HepG2 (cell line): ENCODE measurements at regions not wholly inside any gene's neighbourhood (a gene's known extent, or its start where the extent isn't known, plus 50 kb on each side); places are given as distances from the start of the nearest gene placed in this dataset.

Experiments
- FOXA1 ChIP-seq, 2 experiments: fragments of 450-650 bp in 1 of 2; sonication (generic) in 1 of 2; formaldehyde crosslinking in 1 of 2; IDR thresholded peaks; 2 replicates each; pipeline versions ENCODE4 v1.4.0 to v1.6.1; 2016 to 2020; ENCODE audit warnings: missing genetic modification reagents in 1 of 2
- FOXK1 ChIP-seq: sonication (generic); formaldehyde crosslinking; IDR thresholded peaks from 2 replicates; pipeline ENCODE4 v1.4.0; 2020; ENCODE audit warnings: low read depth, missing genetic modification reagents, borderline replicate concordance
- SIX4 ChIP-seq: sonication (generic); formaldehyde crosslinking; IDR thresholded peaks from 2 replicates; pipeline ENCODE4 v1.4.0; 2020; ENCODE audit warnings: missing genetic modification reagents
- ZBTB21 ChIP-seq: sonication (generic); formaldehyde crosslinking; IDR thresholded peaks from 2 replicates; pipeline ENCODE4 v1.4.0; 2020; ENCODE audit warnings: missing genetic modification reagents
- TF ChIP-seq, protein P1 (sequence below): sonication (generic); formaldehyde crosslinking; IDR thresholded peaks from 2 replicates; pipeline ENCODE4 v1.4.0; 2020; ENCODE audit warnings: mild to moderate bottlenecking, missing genetic modification reagents
- TF ChIP-seq, protein P2 (sequence below): sonication (generic); formaldehyde crosslinking; IDR thresholded peaks from 2 replicates; pipeline ENCODE4 v1.5.1; 2020; ENCODE audit warnings: missing genetic modification reagents, mild to moderate bottlenecking, borderline replicate concordance

DNA sequence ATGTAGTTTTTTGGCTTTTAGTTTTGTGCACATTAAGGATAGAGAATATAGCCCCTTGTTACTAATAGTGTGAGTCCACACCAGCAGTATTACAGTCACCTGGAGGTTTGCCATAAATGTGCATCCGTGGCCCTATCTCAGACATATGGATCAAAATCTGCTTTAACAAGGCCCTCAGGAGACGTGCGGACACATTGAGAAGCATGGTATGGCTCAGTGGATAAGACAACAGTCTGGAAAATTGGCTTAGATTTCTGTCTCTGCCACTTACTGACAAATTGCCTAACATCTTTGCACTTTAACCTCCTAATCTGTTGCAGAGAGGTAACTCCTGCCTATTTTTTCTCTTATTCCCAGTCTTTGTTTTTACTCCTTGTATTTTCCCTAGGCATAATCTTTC lies 307.2 kb upstream of the DLGAP1 start:
- TF ChIP-seq SIX4 (CRISPR knock-in tag) (no peak), ZBTB21 (no peak), FOXA1 (IDR thresholded peaks at IDR 0.05) (no peak), FOXA1 (CRISPR knock-in tag; IDR thresholded peaks at IDR 0.05) (no peak), FOXK1 (CRISPR knock-in tag) (no peak)
- TF ChIP-seq, protein P1, sequence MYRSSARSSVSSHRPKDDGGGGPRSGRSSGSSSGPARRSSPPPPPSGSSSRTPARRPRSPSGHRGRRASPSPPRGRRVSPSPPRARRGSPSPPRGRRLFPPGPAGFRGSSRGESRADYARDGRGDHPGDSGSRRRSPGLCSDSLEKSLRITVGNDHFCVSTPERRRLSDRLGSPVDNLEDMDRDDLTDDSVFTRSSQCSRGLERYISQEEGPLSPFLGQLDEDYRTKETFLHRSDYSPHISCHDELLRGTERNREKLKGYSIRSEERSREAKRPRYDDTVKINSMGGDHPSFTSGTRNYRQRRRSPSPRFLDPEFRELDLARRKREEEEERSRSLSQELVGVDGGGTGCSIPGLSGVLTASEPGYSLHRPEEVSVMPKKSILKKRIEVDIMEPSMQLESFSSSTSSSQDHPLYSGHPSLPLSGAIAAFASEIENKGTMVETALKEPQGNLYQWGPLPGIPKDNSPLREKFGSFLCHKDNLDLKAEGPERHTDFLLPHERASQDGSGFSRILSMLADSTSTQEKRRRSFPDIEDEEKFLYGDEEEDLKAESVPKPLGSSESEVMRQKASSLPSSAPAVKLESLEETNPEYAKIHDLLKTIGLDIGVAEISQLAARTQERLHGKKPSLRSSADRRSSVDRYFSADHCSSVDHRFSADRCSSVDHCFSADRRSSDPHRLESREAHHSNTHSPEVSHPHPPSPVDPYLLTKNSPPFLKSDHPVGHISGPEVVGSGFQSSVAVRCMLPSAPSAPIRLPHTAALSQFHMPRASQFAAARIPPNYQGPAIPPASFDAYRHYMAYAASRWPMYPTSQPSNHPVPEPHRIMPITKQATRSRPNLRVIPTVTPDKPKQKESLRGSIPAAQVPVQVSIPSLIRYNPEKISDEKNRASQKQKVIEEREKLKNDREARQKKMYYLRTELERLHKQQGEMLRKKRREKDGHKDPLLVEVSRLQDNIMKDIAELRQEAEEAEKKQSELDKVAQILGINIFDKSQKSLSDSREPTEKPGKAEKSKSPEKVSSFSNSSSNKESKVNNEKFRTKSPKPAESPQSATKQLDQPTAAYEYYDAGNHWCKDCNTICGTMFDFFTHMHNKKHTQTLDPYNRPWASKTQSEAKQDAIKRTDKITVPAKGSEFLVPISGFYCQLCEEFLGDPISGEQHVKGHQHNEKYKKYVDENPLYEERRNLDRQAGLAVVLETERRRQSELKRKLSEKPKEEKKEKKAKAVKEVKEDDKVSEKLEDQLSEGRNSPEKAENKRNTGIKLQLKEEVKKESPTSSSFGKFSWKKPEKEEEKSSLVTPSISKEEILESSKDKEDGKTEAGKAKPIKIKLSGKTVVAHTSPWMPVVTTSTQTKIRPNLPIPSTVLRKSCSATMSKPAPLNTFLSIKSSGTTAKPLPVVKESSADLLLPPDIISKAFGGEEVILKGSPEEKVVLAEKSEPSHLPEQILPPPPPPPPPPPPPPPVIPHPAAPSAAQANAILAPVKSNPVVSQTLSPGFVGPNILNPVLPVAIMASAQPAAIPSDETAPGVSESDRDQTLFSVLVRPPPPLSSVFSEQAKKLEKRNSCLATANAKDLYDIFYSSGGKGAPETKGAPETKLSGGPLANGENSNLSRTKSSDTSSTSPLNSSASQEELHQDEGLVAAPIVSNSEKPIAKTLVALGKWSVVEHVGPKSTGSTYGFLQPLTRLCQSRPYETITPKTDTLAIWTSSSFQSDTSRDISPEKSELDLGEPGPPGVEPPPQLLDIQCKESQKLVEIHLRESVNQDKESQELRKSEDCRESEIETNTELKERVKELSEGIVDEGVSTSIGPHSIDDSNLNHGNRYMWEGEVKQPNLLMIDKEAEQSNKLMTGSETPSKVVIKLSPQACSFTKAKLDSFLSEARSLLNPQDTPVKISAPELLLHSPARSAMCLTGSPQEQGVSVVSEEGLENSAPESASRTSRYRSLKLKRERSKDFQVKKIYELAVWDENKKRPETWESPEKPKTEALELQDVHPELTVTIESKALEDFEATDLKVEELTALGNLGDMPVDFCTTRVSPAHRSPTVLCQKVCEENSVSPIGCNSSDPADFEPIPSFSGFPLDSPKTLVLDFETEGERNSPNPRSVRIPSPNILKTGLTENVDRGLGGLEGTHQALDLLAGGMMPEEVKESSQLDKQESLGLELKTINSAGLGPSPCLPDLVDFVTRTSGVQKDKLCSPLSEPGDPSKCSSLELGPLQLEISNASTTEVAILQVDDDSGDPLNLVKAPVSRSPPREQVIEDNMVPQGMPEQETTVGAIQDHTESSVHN (CRISPR knock-in tag): no peak
- TF ChIP-seq, protein P2, sequence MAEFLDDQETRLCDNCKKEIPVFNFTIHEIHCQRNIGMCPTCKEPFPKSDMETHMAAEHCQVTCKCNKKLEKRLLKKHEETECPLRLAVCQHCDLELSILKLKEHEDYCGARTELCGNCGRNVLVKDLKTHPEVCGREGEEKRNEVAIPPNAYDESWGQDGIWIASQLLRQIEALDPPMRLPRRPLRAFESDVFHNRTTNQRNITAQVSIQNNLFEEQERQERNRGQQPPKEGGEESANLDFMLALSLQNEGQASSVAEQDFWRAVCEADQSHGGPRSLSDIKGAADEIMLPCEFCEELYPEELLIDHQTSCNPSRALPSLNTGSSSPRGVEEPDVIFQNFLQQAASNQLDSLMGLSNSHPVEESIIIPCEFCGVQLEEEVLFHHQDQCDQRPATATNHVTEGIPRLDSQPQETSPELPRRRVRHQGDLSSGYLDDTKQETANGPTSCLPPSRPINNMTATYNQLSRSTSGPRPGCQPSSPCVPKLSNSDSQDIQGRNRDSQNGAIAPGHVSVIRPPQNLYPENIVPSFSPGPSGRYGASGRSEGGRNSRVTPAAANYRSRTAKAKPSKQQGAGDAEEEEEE: no peak
